SU-DHL-6 (cell line): ENCODE measurements at regions not wholly inside any gene's neighbourhood (a gene's known extent, or its start where the extent isn't known, plus 50 kb on each side); places are given as distances from the start of the nearest gene placed in this dataset.

Source experiments
- H2AFZ ChIP-seq: fragments of 200-600 bp; sonication (generic); 2 replicates; pipeline ENCODE4 v1.6.1; 2014; ENCODE audit warnings: low read depth, mild to moderate bottlenecking, moderate library complexity, mixed read lengths, antibody characterized with exemption, low read length; ENCODE audit not compliant: severe bottlenecking
- H3F3A ChIP-seq: fragments of 200-600 bp; shearing (Covaris generic); 2 replicates; pipeline ENCODE4 v1.6.0; 2016; ENCODE audit warnings: antibody characterized with exemption, mild to moderate bottlenecking; ENCODE audit not compliant: insufficient read depth
- H3K27ac ChIP-seq: fragments of 200-600 bp; sonication (generic); 2 replicates; pipeline ENCODE4 v1.5.1; 2016; ENCODE audit warnings: low read depth, mild to moderate bottlenecking, low read length, moderate library complexity, mixed read lengths
- H3K27me3 ChIP-seq: fragments of 200-600 bp; sonication (generic), shearing (Covaris generic); 2 replicates; pipeline ENCODE4 v1.6.0; 2014; ENCODE audit warnings: mild to moderate bottlenecking, low read length
- H3K36me3 ChIP-seq: fragments of 200-600 bp; sonication (generic); 2 replicates; pipeline ENCODE4 v1.6.1; 2014; ENCODE audit warnings: mild to moderate bottlenecking, low read length, mixed read lengths
- H3K4me2 ChIP-seq: fragments of 300-600, 200-600 bp; shearing (Covaris generic), sonication (generic); 2 replicates; pipeline ENCODE4 v1.6.0; 2014; ENCODE audit warnings: low read length, low read depth, mild to moderate bottlenecking; ENCODE audit not compliant: poor library complexity, severe bottlenecking
- H3K4me3 ChIP-seq: fragments of 200-600 bp; sonication (generic); 2 replicates; pipeline ENCODE4 v1.5.1; 2014; ENCODE audit warnings: antibody characterized with exemption, low read length, mild to moderate bottlenecking, mixed read lengths; ENCODE audit not compliant: insufficient read depth, poor library complexity, severe bottlenecking
- H3K79me2 ChIP-seq: fragments of 200-600 bp; sonication (generic); 2 replicates; pipeline ENCODE4 v1.6.1; 2014; ENCODE audit warnings: mild to moderate bottlenecking, low read length, moderate library complexity; ENCODE audit not compliant: insufficient read depth
- H3K9ac ChIP-seq: fragments of 200-600 bp; sonication (generic); 2 replicates; pipeline ENCODE4 v1.7.0; 2014; ENCODE audit warnings: mild to moderate bottlenecking, low read length
- H3K9me2 ChIP-seq: fragments of 200-600 bp; sonication (generic); replicated peaks from 2 replicates; pipeline ENCODE4 v1.6.1; 2014; ENCODE audit warnings: low read length; ENCODE audit not compliant: insufficient read depth
- H3K9me3 ChIP-seq: fragments of 200-600 bp; sonication (generic); 2 replicates; pipeline ENCODE4 v1.6.1; 2014; ENCODE audit warnings: low read length, mixed read lengths; ENCODE audit not compliant: insufficient read depth
- H4K20me1 ChIP-seq: fragments of 200-600 bp; sonication (generic); 2 replicates; pipeline ENCODE4 v1.6.1; 2014; ENCODE audit warnings: low read depth, mild to moderate bottlenecking, antibody characterized with exemption, low read length, moderate library complexity, mixed read lengths
- EZH2phosphoT487 ChIP-seq: fragments of 200-600 bp; sonication (generic), shearing (Covaris generic); conservative IDR thresholded peaks from 2 replicates; pipeline ENCODE4 v1.6.1; 2018; ENCODE audit warnings: mild to moderate bottlenecking, antibody characterized with exemption, low read length, moderate library complexity, mixed read lengths
- TF ChIP-seq, protein P1 (sequence below): fragments of 200-600 bp; sonication (generic); IDR thresholded peaks from one replicate; pipeline ENCODE4 v1.5.1; 2017; ENCODE audit warnings: antibody characterized with exemption, mild to moderate bottlenecking, low read length, moderate library complexity; ENCODE audit not compliant: insufficient read depth, poor library complexity, severe bottlenecking

DNA sequence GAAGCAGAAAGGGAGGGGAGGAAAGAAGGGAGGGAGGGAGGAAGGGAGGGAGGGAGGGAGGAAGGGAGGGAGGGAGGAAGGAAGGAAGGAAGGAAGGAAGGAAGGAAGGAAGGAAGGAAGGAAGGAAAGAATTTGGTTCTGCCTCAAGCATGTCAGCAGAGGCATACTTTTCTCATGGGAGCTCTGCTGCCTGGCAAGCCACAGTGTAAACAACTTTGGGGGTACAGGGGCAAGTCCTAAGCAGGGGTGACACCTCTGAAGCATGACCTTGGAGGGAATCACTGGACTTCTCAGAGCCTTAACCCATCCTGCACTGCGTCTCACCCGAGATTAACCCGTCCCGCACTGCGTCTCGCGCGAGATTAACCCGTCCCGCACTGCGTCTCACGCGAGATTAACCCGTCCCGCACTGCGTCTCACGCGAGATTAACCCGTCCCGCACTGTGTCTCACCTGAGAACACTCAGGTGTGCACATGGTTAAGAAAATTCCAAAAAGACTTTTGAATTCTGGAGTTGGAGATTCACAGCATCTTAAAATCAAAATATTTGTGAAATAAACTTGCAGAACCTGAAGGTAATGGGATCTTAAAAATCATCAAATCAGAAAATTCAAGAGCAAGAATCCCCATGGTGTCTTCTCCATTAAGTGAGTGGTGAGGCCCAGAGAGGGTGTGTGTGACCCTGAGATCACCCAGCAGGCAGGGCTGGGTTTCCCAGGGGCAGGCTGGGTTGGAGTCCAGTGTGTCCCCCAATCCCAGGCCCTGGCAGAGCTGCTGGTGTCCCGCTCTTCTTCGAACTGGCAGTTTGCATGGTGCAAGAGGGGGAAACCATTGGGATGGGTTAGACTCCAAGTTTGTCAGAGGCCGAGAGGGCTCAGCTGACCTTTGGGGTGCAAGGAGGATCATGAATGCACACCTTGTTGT is 190.4 kb downstream of the MN1 start:
- no peak overlapping the region for H3K4me3 ChIP-seq
- no peak overlapping the region for H3K9ac ChIP-seq
- no peaks in the 10 kb centered on the region for H3K27me3 ChIP-seq
- no peaks in the 10 kb centered on the region for H3K9me3 ChIP-seq
- no peaks in the 10 kb centered on the region for H3K79me2 ChIP-seq
- H4K20me1 ChIP-seq: no peaks in the 10 kb centered on the region
- no peaks in the 10 kb centered on the region for H3K36me3 ChIP-seq
- no peaks in the 10 kb centered on the region for H3K9me2 ChIP-seq
- no peak for TF ChIP-seq EZH2phosphoT487
- TF ChIP-seq, protein P1, sequence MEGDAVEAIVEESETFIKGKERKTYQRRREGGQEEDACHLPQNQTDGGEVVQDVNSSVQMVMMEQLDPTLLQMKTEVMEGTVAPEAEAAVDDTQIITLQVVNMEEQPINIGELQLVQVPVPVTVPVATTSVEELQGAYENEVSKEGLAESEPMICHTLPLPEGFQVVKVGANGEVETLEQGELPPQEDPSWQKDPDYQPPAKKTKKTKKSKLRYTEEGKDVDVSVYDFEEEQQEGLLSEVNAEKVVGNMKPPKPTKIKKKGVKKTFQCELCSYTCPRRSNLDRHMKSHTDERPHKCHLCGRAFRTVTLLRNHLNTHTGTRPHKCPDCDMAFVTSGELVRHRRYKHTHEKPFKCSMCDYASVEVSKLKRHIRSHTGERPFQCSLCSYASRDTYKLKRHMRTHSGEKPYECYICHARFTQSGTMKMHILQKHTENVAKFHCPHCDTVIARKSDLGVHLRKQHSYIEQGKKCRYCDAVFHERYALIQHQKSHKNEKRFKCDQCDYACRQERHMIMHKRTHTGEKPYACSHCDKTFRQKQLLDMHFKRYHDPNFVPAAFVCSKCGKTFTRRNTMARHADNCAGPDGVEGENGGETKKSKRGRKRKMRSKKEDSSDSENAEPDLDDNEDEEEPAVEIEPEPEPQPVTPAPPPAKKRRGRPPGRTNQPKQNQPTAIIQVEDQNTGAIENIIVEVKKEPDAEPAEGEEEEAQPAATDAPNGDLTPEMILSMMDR: no peak
- H3K27ac ChIP-seq: no peak overlapping the region
- H2AFZ ChIP-seq: no peak overlapping the region
- H3K4me2 ChIP-seq: no peak overlapping the region
- no peaks in the 10 kb centered on the region for H3F3A ChIP-seq

DNA sequence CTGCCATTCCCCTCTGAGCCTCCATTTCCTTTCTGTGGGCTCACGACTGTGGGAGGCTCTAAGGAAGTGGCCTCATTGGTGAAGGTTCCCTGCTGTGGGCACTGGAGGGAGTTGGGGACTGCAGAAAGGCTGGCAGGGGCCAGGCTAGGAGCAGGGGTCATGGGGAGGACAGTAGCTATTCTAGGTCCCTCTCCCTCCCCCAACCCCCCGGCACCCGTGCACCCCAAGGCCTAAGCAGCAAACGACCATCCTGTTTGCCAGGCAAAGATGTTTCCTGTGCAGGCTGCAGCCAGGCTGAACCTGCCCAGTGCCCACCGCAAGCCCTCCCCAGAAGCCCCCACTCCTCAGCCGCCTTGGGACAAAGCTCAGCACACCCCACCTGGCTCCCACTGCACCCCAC is 189.4 kb downstream of the MN1 start:
- Histone ChIP-seq H3K36me3 (no peaks in the 10 kb centered on the region), H2AFZ (no peak overlapping the region), H3K9me3 (no peaks in the 10 kb centered on the region), H3K27ac (no peak overlapping the region), H3K4me2 (no peak overlapping the region), H3K9ac (no peak overlapping the region), H3K79me2 (no peaks in the 10 kb centered on the region), H3K9me2 (no peaks in the 10 kb centered on the region), H3K4me3 (no peak overlapping the region), H4K20me1 (no peaks in the 10 kb centered on the region), H3K27me3 (no peaks in the 10 kb centered on the region), H3F3A (no peaks in the 10 kb centered on the region)
- no peak for TF ChIP-seq EZH2phosphoT487
- TF ChIP-seq, protein P1: no peak

DNA sequence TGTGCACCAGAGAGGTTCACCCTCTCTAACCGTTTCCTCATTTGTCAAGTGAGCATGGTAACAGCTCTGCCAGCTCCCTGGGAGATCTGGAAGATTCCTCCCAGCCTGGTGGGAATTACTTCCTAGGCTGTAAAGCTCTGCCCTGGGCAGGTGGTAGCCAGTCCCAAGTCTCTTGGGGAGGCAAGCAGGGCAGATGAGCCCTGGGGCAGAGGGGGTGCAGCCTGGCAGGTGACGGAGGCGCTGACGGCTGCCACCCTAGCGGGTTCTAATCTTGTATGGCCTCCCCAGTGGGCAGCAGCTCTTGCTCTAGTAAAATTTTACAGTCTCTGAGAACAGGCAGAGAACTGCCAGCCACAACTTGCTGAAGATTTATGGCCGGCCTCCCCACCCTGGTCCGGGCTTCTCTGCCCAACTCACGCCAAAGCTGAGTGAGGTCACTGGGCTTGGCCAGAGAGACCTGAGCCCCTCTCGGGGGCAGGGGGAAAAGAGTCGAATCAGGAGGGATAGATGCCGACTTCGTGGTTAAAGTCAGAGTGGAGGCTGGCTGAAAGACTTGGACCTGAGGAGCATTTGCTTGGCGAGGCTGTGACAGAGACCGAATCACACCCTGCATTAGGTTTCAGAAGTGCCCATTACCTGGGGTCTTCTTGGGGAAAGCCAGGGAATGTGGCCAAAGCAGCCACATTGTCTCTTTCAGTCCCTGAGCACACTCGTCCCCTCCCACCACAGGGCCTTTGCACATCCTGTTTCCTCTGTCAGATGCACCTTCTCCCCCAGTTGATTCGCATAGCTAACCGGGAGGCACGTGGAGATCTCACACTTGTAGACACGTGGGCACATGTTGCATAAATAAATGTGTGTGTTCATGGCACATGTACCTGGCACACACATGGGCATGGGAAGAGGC is 188.2 kb downstream of the MN1 start:
- no peak overlapping the region for H3K9ac ChIP-seq
- H3K27ac ChIP-seq: no peak overlapping the region
- no peaks in the 10 kb centered on the region for H3K36me3 ChIP-seq
- no peak for TF ChIP-seq EZH2phosphoT487
- TF ChIP-seq, protein P1: no peak
- H3K4me2 ChIP-seq: no peak overlapping the region
- no peaks in the 10 kb centered on the region for H3F3A ChIP-seq
- H3K4me3 ChIP-seq: no peak overlapping the region
- no peaks in the 10 kb centered on the region for H4K20me1 ChIP-seq
- H3K9me2 ChIP-seq: no peaks in the 10 kb centered on the region
- no peak overlapping the region for H2AFZ ChIP-seq
- H3K79me2 ChIP-seq: no peaks in the 10 kb centered on the region
- H3K9me3 ChIP-seq: no peaks in the 10 kb centered on the region
- H3K27me3 ChIP-seq: no peaks in the 10 kb centered on the region
